UCSD-AML1 (cell line): ENCODE measurements at regions not wholly inside any gene's neighbourhood (a gene's known extent, or its start where the extent isn't known, plus 50 kb on each side); places are given as distances from the start of the nearest gene placed in this dataset.

Experiments used
- DNase-seq: peaks from one replicate; lab custom pipeline; 2025; ENCODE audit not compliant: unreplicated experiment; lab: John Stamatoyannopoulos, UW

DNA sequence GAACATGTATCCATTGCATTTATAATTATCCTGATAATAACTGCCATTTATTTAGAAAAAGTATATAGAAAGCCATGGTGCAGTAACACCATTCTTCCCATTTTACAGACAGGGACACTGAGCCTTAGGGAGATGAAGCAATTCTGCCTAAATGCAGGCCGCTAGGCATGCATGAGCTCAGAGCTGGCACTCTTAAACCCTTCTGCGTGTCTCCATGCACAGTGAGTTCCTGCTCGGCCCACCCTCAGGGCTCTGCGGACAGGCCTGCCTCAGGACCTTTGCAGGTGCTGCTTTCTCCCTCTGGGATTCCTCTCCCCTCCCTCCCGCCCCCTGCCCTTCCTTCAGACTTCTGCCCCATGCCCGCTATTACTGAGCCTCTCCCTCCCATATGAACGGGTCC, 54.3 kb upstream of the WSB1 start:
- DNase-seq: no peak

DNA sequence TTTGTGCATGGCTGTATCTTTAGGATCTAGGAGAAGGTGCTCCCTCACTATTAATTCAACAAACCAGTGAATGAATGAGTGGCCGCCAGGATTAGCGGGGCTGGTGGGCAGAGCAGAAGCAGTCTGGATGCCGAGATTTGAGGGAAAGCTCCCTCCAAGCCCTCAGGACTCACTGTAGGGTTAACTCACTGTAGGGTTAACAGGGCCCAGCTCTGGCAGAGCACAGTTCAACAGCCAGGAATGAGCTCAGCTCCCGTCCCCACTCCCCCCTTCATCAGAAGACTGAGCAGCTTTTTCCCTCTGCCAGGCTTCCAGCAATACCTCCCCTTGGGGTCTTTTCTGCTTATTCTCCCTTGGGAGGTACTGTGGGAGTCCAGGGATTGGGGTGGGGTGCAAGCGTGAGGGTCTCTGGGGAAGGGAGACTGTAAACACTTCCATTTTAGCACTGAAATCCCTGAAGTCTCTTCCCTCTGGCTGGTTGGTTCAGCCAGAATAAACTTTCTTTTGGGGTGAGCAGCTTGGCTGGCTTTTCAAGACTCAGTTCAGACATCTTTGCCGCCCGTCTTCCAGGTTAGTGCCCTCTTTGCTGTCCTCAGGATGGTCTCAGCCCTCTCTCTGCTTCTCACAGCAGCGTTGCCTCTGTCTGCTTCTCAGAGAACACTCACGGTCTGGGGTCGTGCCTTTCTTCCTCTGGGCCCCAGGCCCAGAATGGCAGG, 53.7 kb upstream of the WSB1 start:
- no peak for DNase-seq

DNA sequence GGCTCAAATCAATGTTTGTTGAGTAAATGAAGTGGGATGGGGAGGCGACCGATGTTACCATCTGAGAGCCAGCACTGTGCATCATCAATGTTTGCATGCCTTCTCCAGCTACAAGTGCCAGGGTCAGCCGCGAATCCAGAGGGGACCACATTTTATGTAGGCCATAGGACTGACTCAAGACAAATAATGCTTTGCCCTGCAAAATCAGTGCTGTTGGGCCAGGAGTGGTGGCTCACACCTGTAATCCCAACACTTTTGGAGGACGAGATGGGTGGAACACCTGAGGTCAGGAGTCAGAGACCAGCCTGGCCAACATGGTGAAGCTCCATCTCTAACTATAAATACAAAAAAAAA, 53.1 kb upstream of the WSB1 start:
- DNase-seq: no peak

DNA sequence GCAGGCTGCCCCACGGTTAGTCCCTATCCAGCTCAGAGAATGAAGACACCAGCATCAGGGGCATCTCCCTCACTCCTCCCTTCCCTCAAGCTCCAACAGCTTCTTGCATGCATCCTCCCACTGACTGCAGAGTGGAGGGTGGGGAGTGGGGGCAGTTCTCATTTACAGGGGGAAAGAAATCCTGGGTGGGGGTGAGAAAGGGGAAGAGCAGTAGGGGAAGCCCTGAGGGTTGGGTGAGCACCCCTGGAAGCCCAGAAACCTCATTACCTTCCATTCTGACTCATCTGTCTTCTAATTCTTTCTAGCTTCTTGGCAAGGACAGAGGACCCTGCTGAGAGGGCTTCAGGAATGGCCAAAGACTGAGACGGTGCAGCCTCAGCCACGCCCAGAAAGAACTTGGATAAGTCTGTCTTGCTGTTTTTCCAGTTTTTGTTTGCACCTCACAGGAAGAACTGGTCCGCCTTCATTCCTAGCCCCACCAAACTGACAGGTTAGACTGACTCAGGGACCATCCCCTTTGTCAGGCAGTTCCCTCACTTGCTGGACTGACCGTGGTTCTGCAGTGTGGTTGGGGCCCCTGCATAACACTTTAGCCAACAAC, 52.5 kb upstream of the WSB1 start:
- DNase-seq: no peak

DNA sequence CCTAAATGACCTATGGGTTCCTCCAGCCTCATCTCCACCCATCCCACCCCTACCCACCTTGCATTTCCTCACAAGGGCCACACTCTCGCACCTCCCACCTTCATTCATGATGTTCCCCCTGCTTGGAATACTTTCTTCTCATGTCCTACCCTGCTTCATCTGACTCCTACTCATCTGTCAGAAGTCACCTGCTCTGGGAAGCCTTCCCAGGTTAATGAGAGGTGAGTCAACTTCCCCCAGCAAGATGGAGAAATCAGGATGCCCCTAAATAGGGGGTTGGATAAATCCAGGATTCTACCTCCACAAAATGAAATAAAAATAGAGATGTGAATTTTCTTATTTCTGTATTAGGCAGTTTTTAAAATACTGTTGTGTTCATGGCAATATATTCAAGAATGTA, 51.0 kb upstream of the WSB1 start:
- DNase-seq: no peak

DNA sequence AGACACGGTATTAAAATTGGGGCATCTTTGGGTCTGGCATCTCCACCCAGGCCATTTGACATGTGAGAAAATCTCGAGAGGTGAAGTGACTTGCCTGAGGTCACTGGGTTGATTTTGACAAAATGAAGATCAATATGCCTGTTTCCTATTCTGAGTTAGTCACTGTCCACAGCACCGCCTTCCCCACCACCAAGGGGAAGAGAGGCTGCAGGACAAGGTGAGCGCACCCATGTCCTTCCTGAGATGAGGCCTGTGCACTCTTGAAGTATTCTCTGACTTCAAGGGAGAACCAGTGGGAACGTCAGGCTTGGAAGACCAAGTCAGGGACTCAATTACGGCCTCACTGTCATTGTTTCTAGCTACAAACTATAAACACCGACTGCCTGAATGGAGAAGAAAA, 49.9 kb upstream of the WSB1 start:
- no peak for DNase-seq
